ENCODE measurements at regions not wholly inside any gene's neighbourhood (a gene's known extent, or its start where the extent isn't known, plus 50 kb on each side); places are given as distances from the start of the nearest gene placed in this dataset.

DNA sequence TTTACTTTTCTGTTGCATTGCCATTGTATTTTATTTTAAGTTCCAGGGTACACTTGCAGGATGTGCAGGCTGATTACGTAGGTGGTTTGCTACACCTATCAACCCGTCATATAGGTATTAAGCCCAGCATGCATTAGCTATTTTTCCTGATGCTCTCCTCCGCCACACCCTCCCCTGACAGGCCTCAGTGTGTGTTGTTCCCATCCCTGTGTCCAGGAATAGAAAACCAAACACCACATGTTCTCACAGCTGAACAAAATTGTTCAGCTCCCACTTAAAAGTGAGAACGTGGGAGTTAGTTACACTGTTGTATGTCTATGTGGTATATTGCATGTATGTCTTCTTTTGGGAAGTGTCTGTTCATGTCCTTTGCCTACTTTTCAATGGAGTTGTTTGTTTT lies 1631.7 kb downstream of the DPP10 start:
- TF ChIP-seq, protein P1, sequence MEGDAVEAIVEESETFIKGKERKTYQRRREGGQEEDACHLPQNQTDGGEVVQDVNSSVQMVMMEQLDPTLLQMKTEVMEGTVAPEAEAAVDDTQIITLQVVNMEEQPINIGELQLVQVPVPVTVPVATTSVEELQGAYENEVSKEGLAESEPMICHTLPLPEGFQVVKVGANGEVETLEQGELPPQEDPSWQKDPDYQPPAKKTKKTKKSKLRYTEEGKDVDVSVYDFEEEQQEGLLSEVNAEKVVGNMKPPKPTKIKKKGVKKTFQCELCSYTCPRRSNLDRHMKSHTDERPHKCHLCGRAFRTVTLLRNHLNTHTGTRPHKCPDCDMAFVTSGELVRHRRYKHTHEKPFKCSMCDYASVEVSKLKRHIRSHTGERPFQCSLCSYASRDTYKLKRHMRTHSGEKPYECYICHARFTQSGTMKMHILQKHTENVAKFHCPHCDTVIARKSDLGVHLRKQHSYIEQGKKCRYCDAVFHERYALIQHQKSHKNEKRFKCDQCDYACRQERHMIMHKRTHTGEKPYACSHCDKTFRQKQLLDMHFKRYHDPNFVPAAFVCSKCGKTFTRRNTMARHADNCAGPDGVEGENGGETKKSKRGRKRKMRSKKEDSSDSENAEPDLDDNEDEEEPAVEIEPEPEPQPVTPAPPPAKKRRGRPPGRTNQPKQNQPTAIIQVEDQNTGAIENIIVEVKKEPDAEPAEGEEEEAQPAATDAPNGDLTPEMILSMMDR (IDR thresholded peaks at IDR 0.05) = no peak
- TF ChIP-seq POLR2A (IDR thresholded peaks at IDR 0.05) = no peak
